Body of pancreas (tissue), 4 donors: ENCODE measurements at regions not wholly inside any gene's neighbourhood (a gene's known extent, or its start where the extent isn't known, plus 50 kb on each side); places are given as distances from the start of the nearest gene placed in this dataset.

Experiments
- POLR2A ChIP-seq, 3 donors: fragments of 450-650 bp; IDR thresholded peaks; one replicate each; pipeline ENCODE4 v1.6.1; 2016; ENCODE audit warnings: antibody characterized with exemption in 3 of 3, mild to moderate bottlenecking in 2 of 3
- TF ChIP-seq, protein P1 (sequence below), 7 experiments: fragments of 450-650 bp in 4 of 7; fragments of 200-600 bp in 3 of 7; sonication (generic) in 3 of 7; IDR thresholded peaks; one replicate each; pipeline ENCODE4 v1.5.1; 2016 to 2019; ENCODE audit warnings: antibody characterized with exemption in 7 of 7

DNA sequence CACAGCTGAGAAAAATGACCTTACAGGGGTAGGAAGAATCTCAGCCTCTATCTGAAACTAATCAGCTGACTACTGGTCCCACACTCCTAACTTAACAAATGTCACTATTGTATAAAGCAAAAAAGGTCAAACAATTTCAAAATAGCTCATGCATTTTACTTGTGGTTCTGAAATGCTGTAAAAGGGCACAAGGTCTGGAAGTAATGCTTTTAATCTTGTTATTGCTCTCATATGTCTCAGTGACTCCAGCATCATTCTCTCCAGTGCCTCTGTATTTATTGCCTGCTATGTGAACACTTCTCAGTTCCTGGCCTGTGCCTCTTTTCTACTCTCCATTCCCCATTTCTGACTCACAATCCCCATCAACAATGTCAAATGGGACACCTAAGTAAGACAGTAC is 937.7 kb downstream of the CDH11 start:
- TF ChIP-seq, protein P1, sequence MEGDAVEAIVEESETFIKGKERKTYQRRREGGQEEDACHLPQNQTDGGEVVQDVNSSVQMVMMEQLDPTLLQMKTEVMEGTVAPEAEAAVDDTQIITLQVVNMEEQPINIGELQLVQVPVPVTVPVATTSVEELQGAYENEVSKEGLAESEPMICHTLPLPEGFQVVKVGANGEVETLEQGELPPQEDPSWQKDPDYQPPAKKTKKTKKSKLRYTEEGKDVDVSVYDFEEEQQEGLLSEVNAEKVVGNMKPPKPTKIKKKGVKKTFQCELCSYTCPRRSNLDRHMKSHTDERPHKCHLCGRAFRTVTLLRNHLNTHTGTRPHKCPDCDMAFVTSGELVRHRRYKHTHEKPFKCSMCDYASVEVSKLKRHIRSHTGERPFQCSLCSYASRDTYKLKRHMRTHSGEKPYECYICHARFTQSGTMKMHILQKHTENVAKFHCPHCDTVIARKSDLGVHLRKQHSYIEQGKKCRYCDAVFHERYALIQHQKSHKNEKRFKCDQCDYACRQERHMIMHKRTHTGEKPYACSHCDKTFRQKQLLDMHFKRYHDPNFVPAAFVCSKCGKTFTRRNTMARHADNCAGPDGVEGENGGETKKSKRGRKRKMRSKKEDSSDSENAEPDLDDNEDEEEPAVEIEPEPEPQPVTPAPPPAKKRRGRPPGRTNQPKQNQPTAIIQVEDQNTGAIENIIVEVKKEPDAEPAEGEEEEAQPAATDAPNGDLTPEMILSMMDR (IDR thresholded peaks at IDR 0.05), result no peak
- TF ChIP-seq POLR2A (IDR thresholded peaks at IDR 0.05), result no peak
